Ovary (tissue), 3 donors: ENCODE measurements at regions not wholly inside any gene's neighbourhood (a gene's known extent, or its start where the extent isn't known, plus 50 kb on each side); places are given as distances from the start of the nearest gene placed in this dataset.

ENCODE experiments used
- CTCF ChIP-seq, 3 donors: fragments of 450-650 bp in 2 of 3; fragments of 200-600 bp in 1 of 3; IDR thresholded peaks; one replicate each; pipeline versions ENCODE4 v1.5.1 to v1.8.0; 2016 to 2022; ENCODE audit warnings: antibody characterized with exemption in 3 of 3, mild to moderate bottlenecking in 1 of 3
- EP300 ChIP-seq: sonication (generic); formaldehyde crosslinking; IDR thresholded peaks from one replicate; pipeline ENCODE4 v1.6.1; 2017; ENCODE audit warnings: antibody characterized with exemption
- donor health status: DM: no; HTN: no; CAD: no.

DNA sequence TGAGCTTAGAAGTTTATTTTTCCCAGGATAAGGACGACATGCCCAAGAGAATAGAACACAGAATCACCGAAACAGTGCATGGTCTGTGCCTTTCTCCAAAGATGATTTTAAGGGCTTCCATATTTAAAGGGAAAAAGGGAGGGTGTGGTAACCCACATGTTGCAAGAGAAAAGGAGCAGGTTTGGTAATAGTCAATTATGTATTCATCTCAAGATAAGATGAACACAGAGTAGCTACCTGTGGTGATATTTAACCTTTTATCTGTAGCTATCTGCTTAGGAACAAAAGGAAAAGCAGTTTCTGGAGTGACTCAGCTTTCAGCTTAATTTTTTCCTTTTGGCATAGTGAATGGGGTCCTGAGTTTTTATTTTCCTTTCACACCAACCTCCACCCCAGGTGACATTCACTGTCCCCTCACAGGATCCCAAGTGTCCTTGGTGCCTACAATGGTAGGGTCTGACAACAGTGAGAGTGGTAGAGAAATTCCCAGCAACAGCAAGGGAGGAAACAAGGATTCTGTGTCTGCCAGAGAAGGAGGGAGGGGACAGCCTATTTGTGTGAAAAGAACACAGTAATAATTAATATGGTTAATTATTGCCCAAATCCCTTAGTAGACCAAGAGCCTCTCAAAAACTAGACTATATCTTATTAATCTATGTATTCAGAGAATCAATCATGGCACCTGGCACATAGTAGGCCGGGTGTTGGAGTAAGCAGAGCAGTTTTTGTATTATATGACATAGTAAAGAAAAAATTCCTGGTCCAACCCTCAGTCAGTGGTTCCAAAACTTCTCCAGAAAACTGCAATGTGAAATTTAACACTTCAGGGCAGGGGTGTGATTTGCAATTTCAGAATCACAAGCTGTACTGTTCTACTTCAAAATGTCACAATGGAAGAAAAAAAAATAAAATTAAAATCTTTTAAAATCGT is 154.5 kb downstream of the PHLDA1 start:
- TF ChIP-seq CTCF (IDR thresholded peaks at IDR 0.05) (no peak), EP300 (no peak)
